B cell (primary cell): ENCODE measurements at regions not wholly inside any gene's neighbourhood (a gene's known extent, or its start where the extent isn't known, plus 50 kb on each side); places are given as distances from the start of the nearest gene placed in this dataset.

ENCODE experiments used
- ATAC-seq: fragments of 200-7000 bp; cut with Tn5 transposase; one replicate; pipeline ENCODE4 v1.10.0; 2021; ENCODE audit warnings: low read depth, mild to moderate bottlenecking, moderate number of reproducible peaks, moderate library complexity
- CTCF ChIA-PET: fragments of 350-600 bp; sonication (Branson Sonifier 250); formaldehyde crosslinking; loops from one replicate; lab custom pipeline; 2021; ENCODE audit warnings: antibody characterized with exemption, inconsistent platforms; lab: Charles Lee
- POLR2A ChIA-PET: fragments of 350-600 bp; sonication (Branson Sonifier 250); formaldehyde crosslinking; loops from one replicate; lab custom pipeline; 2021; ENCODE audit warnings: antibody characterized with exemption; lab: Charles Lee
- DNase-seq: peaks from one replicate; pipeline ENCODE4 v3.0.0; 2013
- H2AFZ ChIP-seq: 2 replicates; pipeline ENCODE4 v1.6.1; 2012; ENCODE audit warnings: mild to moderate bottlenecking, low read depth, low read length; ENCODE audit not compliant: insufficient read depth, poor library complexity, severe bottlenecking
- H3K27ac ChIP-seq, 2 donors: 1 replicate in 1 of 2; 2 replicates in 1 of 2; pipeline ENCODE4 v1.5.1; 2012 to 2013; ENCODE audit warnings: low read length in 2 of 2, mild to moderate bottlenecking in 2 of 2, moderate library complexity in 1 of 2
- H3K27me3 ChIP-seq, 4 experiments: fragments of 200-600 bp in 1 of 4; sonication (generic) in 1 of 4; replicated peaks in 1 of 4; 1 replicate in 2 of 4; 2 replicates in 2 of 4; pipeline versions ENCODE4 v1.6.1 to v1.7.0; 2013 to 2016; ENCODE audit warnings: low read length in 3 of 4, mild to moderate bottlenecking in 2 of 4, mixed read lengths in 1 of 4, moderate library complexity in 1 of 4; ENCODE audit not compliant: insufficient read depth in 4 of 4, control insufficient read depth in 3 of 4; ENCODE audit errors: control extremely low read depth in 1 of 4
- H3K36me3 ChIP-seq, 2 experiments: replicated peaks in 1 of 2; 1 replicate in 1 of 2; 2 replicates in 1 of 2; pipeline versions ENCODE4 v1.6.1 to v1.7.1; 2013; ENCODE audit warnings: low read length in 1 of 2; ENCODE audit not compliant: insufficient read depth in 2 of 2, control insufficient read depth in 1 of 2; ENCODE audit errors: control extremely low read depth in 1 of 2, extremely low read depth in 1 of 2
- H3K4me1 ChIP-seq, 2 donors: fragments of 200-600 bp in 1 of 2; sonication (generic) in 1 of 2; 1 replicate in 1 of 2; 2 replicates in 1 of 2; pipeline versions ENCODE4 v1.5.1 to v1.6.1; 2013 to 2017; ENCODE audit warnings: low read length in 2 of 2; ENCODE audit not compliant: control insufficient read depth in 2 of 2, insufficient read depth in 2 of 2
- H3K4me2 ChIP-seq: replicated peaks from 2 replicates; pipeline ENCODE3; 2012; ENCODE audit warnings: mild to moderate bottlenecking, low read depth, low read length; ENCODE audit not compliant: poor library complexity, severe bottlenecking
- H3K4me3 ChIP-seq, 5 experiments: fragments of 200-600 bp in 1 of 5; sonication (generic) in 1 of 5; 1 replicate in 3 of 5; 2 replicates in 2 of 5; pipeline versions ENCODE4 v1.5.1 to v1.7.0; 2011 to 2016; ENCODE audit warnings: low read length in 4 of 5, mild to moderate bottlenecking in 4 of 5, low read depth in 2 of 5, control low read depth in 1 of 5, moderate library complexity in 1 of 5; ENCODE audit not compliant: insufficient read depth in 1 of 5; ENCODE audit errors: control extremely low read depth in 1 of 5, extremely low read depth in 1 of 5
- H3K79me2 ChIP-seq: fragments of 200-600 bp; sonication (generic); one replicate; pipeline ENCODE4 v1.6.0; 2016; ENCODE audit warnings: low read length; ENCODE audit not compliant: control insufficient read depth, insufficient read depth
- H3K9ac ChIP-seq: fragments of 200-600 bp; sonication (generic); 2 replicates; pipeline ENCODE4 v1.6.1; 2017; ENCODE audit warnings: mild to moderate bottlenecking, low read length, moderate library complexity
- H3K9me3 ChIP-seq, 3 donors: one replicate each; pipeline versions ENCODE4 v1.6.1 to v1.7.1; 2013; ENCODE audit warnings: low read length in 2 of 3; ENCODE audit not compliant: control insufficient read depth in 2 of 3, insufficient read depth in 1 of 3; ENCODE audit errors: control extremely low read depth in 1 of 3
- H4K20me1 ChIP-seq: 2 replicates; pipeline ENCODE4 v1.6.0; 2012; ENCODE audit warnings: mild to moderate bottlenecking, low read length; ENCODE audit not compliant: insufficient read depth, control insufficient read depth, poor library complexity, severe bottlenecking
- H3K27ac Mint-ChIP-seq: one replicate; pipeline ENCODE4 v1.8.0; 2021; ENCODE audit warnings: mixed read lengths
- H3K27me3 Mint-ChIP-seq: one replicate; pipeline ENCODE4 v1.8.0; 2021; ENCODE audit warnings: mixed read lengths
- H3K4me1 Mint-ChIP-seq: one replicate; pipeline ENCODE4 v1.8.0; 2021; ENCODE audit warnings: mixed read lengths
- H3K4me3 Mint-ChIP-seq: one replicate; pipeline ENCODE4 v1.8.0; 2021; ENCODE audit warnings: mixed read lengths
- H3K9me3 Mint-ChIP-seq: one replicate; pipeline ENCODE4 v1.8.0; 2022; ENCODE audit warnings: mixed read lengths; ENCODE audit not compliant: insufficient read depth
- EZH2 ChIP-seq: IDR thresholded peaks from 2 replicates; pipeline ENCODE4 v1.6.1; 2012; ENCODE audit warnings: borderline replicate concordance, low read depth, mild to moderate bottlenecking, moderate library complexity, low read length; ENCODE audit not compliant: insufficient read depth, poor library complexity, severe bottlenecking
- WGBS: methylation state at CpG from one replicate; pipeline ENCODE4 v1.1.5; 2013; ENCODE audit warnings: missing lambda C conversion rate; ENCODE audit not compliant: insufficient coverage; 5-methylcytosine and 5-hydroxymethylcytosine counted together
- intact Hi-C: fragments of 100-400 bp; cut with micrococcal nuclease; formaldehyde crosslinking; loops from one replicate; pipeline ENCODE4 v1.10.0; 2022
- TF ChIP-seq, protein P1 (sequence below): fragments of 200-600 bp; IDR thresholded peaks from one replicate; pipeline ENCODE4 v1.8.0; 2022; ENCODE audit warnings: antibody characterized with exemption, mild to moderate bottlenecking

- Histone ChIP-seq H3K79me2 (no peaks in the 10 kb centered on the region), H3K27me3 (peaks cover 0 to 2% (median 0%) of the 10 kb centered on the region in 4 experiments), H4K20me1 (no peaks in the 10 kb centered on the region), H3K4me1 (no peaks in the 10 kb centered on the region), H3K9me3 (peaks cover 0 to 9% (median 0%) of the 10 kb centered on the region in 3 donors), H3K27ac (no peak overlapping the region), H3K4me3 (no peak overlapping the region), H2AFZ (no peak overlapping the region), H3K4me2 (no peak overlapping the region), H3K36me3 (no peaks in the 10 kb centered on the region), H3K9ac (no peak overlapping the region)
- no peak for TF ChIP-seq EZH2
- TF ChIP-seq, protein P1, sequence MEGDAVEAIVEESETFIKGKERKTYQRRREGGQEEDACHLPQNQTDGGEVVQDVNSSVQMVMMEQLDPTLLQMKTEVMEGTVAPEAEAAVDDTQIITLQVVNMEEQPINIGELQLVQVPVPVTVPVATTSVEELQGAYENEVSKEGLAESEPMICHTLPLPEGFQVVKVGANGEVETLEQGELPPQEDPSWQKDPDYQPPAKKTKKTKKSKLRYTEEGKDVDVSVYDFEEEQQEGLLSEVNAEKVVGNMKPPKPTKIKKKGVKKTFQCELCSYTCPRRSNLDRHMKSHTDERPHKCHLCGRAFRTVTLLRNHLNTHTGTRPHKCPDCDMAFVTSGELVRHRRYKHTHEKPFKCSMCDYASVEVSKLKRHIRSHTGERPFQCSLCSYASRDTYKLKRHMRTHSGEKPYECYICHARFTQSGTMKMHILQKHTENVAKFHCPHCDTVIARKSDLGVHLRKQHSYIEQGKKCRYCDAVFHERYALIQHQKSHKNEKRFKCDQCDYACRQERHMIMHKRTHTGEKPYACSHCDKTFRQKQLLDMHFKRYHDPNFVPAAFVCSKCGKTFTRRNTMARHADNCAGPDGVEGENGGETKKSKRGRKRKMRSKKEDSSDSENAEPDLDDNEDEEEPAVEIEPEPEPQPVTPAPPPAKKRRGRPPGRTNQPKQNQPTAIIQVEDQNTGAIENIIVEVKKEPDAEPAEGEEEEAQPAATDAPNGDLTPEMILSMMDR = no peak
- no peak for DNase-seq
- Mint-ChIP-seq H3K27ac (no peak overlapping the region), H3K4me3 (no peak overlapping the region), H3K9me3 (peaks cover 4% of the 10 kb centered on the region), H3K27me3 (peaks cover 4% of the 10 kb centered on the region), H3K4me1 (no peaks in the 10 kb centered on the region)
- no peak for ATAC-seq
- ChIA-PET POLR2A (no interaction called here), CTCF (no interaction called here)
- WGBS = 89% methylated on average over 52 of the region's 53 CpGs
- intact Hi-C loops = no loop called here
Observed at GRCh38 chr1:4132352-4133296, 232.6 kb upstream of the C1orf174 start.

DNA sequence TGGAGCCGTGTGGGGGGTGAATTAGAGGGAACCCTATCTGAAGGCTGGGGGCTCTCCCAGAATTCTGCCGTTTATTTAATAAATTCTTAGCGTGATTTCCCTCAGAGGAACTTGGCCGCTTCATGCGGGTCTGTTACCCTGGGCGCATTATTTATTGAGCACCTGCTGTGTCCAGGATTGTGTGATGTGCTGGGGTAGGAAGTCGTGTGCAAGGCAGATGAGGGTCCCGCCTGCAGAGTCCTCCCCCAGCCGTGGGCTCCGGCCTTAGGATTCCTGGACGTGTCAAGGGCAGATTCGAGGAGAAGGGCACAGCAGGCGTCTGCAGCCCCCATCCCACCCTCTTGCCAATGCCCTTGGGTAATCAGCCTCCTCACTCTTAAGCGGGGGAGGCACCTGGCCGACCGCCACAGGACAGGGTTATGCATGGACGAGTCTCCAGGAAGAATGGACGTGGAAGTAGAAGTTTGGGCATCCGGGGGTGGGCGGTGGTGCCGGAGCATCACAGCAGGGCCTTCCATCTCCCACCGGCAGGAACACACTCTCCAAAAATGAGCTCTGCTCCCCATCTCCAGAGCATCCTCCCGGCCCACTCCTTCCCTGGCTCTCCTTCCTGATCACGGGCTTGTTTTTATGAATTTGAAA, 233.3 kb upstream of the C1orf174 start:
- ChIA-PET CTCF (no interaction called here), POLR2A (no interaction called here)
- Histone ChIP-seq H3K27ac (no peak overlapping the region), H3K9ac (no peak overlapping the region), H3K9me3 (peaks cover 0 to 9% (median 0%) of the 10 kb centered on the region in 3 donors), H3K36me3 (no peaks in the 10 kb centered on the region), H3K4me1 (peaks cover 0 to 1% of the 10 kb centered on the region in 2 donors), H3K27me3 (peaks cover 0 to 2% (median 0%) of the 10 kb centered on the region in 4 experiments), H4K20me1 (no peaks in the 10 kb centered on the region), H3K4me3 (no peak overlapping the region), H3K4me2 (no peak overlapping the region), H2AFZ (no peak overlapping the region), H3K79me2 (no peaks in the 10 kb centered on the region)
- TF ChIP-seq, protein P1 = no peak
- no peak overlapping the region for H3K27ac Mint-ChIP-seq
- ATAC-seq = no peak
- H3K4me3 Mint-ChIP-seq = no peak overlapping the region
- H3K27me3 Mint-ChIP-seq = peaks cover 4% of the 10 kb centered on the region
- H3K9me3 Mint-ChIP-seq = peaks cover 4% of the 10 kb centered on the region
- intact Hi-C loops = no loop called here
- peaks cover under 1% of the 10 kb centered on the region for H3K4me1 Mint-ChIP-seq
- DNase-seq = no peak
- WGBS = 90% methylated on average over 12 of the region's 24 CpGs
